ENCODE measurements at regions not wholly inside any gene's neighbourhood (a gene's known extent, or its start where the extent isn't known, plus 50 kb on each side); places are given as distances from the start of the nearest gene placed in this dataset.

- TF ChIP-seq JUND (CRISPR knock-in tag; IDR thresholded peaks at IDR 0.05) (no peak), ZNF343 (CRISPR knock-in tag; IDR thresholded peaks at IDR 0.05) (no peak)
Measured at GRCh38 chr5:68398146-68398812, 182.7 kb downstream of the PIK3R1 start (continued).

- intact Hi-C loops (cut with micrococcal nuclease; ENCODE audit: unreplicated experiment): no loop called here
- no peak for DNase-seq (ENCODE audit: low spot score)
- Histone ChIP-seq H3K79me2 (ENCODE audit: insufficient read depth, low read length) (no peaks in the 10 kb centered on the region), H3K4me1 (ENCODE audit: insufficient read depth, low read length) (peaks cover 10% of the 10 kb centered on the region), H3K27me3 (ENCODE audit: control insufficient read depth in 1 of 2, insufficient read depth in 2 of 2, low read length in 2 of 2) (no peaks in the 10 kb centered on the region), H3K9me3 (ENCODE audit: low read length) (no peaks in the 10 kb centered on the region), H3K4me3 (replicated peaks in 1 of 3; ENCODE audit: insufficient read depth in 1 of 3, low read depth in 2 of 3, low read length in 3 of 3) (no peak overlapping the region), H2AFZ (ENCODE audit: low read length) (no peak overlapping the region), H3K9ac (ENCODE audit: insufficient read depth, low read depth, low read length) (no peak overlapping the region), H4K20me1 (ENCODE audit: insufficient read depth, low read length) (no peaks in the 10 kb centered on the region), H3K27ac (ENCODE audit: extremely low read length, insufficient read depth, low read length) (no peak overlapping the region), H3K4me2 (ENCODE audit: low read depth, low read length) (no peak overlapping the region), H3K36me3 (replicated peaks in 1 of 2; ENCODE audit: control insufficient read depth in 1 of 2, insufficient read depth in 2 of 2, low read length in 2 of 2) (no peaks in the 10 kb centered on the region)
- ATAC-seq: no peak
- FAIRE-seq: no peak
- WGBS (ENCODE audit: low lambda C conversion rate): 41% methylated on average over 4 of the region's 4 CpGs
- ChIA-PET CTCF (ENCODE audit: low intra/inter-chr PET ratio, low total read pairs) (no interaction called here), POLR2A (no interaction called here)
- no TSS peak for BruUV-seq (replicated peaks)
- in situ Hi-C loops (cut with HindIII; ENCODE audit: extremely low pct_ligation_motif_present, low pct_unique_long_range_greater_than_20kb): no loop called here
- TF ChIP-seq ZFP91 (CRISPR knock-in tag; IDR thresholded peaks at IDR 0.05; ENCODE audit: borderline replicate concordance) (no peak), HMGXB3 (CRISPR knock-in tag; IDR thresholded peaks at IDR 0.05; ENCODE audit: borderline replicate concordance) (no peak), ZNF343 (CRISPR knock-in tag; IDR thresholded peaks at IDR 0.05) (no peak), RXRA (CRISPR knock-in tag; IDR thresholded peaks at IDR 0.05) (no peak), ATF5 (CRISPR knock-in tag; IDR thresholded peaks at IDR 0.05; ENCODE audit: low read depth) (no peak), GATA4 (IDR thresholded peaks at IDR 0.05; ENCODE audit: borderline replicate concordance, low read depth) (no peak), HNRNPL (IDR thresholded peaks at IDR 0.05; ENCODE audit: low read depth, low read length) (no peak), GTF2F1 (IDR thresholded peaks at IDR 0.05; ENCODE audit: low read length) (no peak), ZNF121 (CRISPR knock-in tag; IDR thresholded peaks at IDR 0.05) (no peak), SMYD3 (CRISPR knock-in tag; IDR thresholded peaks at IDR 0.05) (no peak), IKZF5 (CRISPR knock-in tag; IDR thresholded peaks at IDR 0.05) (no peak), BORCS8-MEF2B (CRISPR knock-in tag; IDR thresholded peaks at IDR 0.05) (no peak), ZNF562 (CRISPR knock-in tag; IDR thresholded peaks at IDR 0.05; ENCODE audit: borderline replicate concordance) (no peak), SAFB2 (CRISPR knock-in tag; IDR thresholded peaks at IDR 0.05; ENCODE audit: borderline replicate concordance, low read depth) (no peak), KMT2A (CRISPR knock-in tag; IDR thresholded peaks at IDR 0.05) (no peak)
Measured at GRCh38 chr5:68403301-68403700, 187.7 kb downstream of the PIK3R1 start.

Measured in HepG2 (cell line).